Neural crest cell (in vitro differentiated cells): ENCODE measurements at regions not wholly inside any gene's neighbourhood (a gene's known extent, or its start where the extent isn't known, plus 50 kb on each side); places are given as distances from the start of the nearest gene placed in this dataset.

ENCODE experiments used
- DNase-seq: peaks from one replicate; pipeline ENCODE4 v3.0.0; 2021; ENCODE audit warnings: low read depth, mixed read lengths, low spot score
- H3K27ac Mint-ChIP-seq: one replicate; pipeline ENCODE4 v1.8.0; 2021; ENCODE audit warnings: mild to moderate bottlenecking, mixed read lengths; ENCODE audit not compliant: unreplicated experiment
- H3K27me3 Mint-ChIP-seq: 2 replicates; pipeline ENCODE4 v1.8.0; 2021; ENCODE audit warnings: low read depth, mild to moderate bottlenecking, mixed read lengths
- H3K36me3 Mint-ChIP-seq: 2 replicates; pipeline ENCODE4 v1.8.0; 2021; ENCODE audit warnings: low read depth, mild to moderate bottlenecking, mixed read lengths
- H3K4me1 Mint-ChIP-seq: 2 replicates; pipeline ENCODE4 v1.8.0; 2021; ENCODE audit warnings: mixed read lengths
- H3K4me3 Mint-ChIP-seq: one replicate; pipeline ENCODE4 v1.8.0; 2021; ENCODE audit warnings: mild to moderate bottlenecking, mixed read lengths
- H3K9me3 Mint-ChIP-seq: 2 replicates; pipeline ENCODE4 v1.8.0; 2021; ENCODE audit warnings: mixed read lengths
- TF ChIP-seq, protein P1 (sequence below): fragments of 200-600 bp; sonication (generic); conservative IDR thresholded peaks from 2 replicates; pipeline ENCODE4 v1.5.0; 2021; ENCODE audit warnings: antibody characterized with exemption, mild to moderate bottlenecking

DNA sequence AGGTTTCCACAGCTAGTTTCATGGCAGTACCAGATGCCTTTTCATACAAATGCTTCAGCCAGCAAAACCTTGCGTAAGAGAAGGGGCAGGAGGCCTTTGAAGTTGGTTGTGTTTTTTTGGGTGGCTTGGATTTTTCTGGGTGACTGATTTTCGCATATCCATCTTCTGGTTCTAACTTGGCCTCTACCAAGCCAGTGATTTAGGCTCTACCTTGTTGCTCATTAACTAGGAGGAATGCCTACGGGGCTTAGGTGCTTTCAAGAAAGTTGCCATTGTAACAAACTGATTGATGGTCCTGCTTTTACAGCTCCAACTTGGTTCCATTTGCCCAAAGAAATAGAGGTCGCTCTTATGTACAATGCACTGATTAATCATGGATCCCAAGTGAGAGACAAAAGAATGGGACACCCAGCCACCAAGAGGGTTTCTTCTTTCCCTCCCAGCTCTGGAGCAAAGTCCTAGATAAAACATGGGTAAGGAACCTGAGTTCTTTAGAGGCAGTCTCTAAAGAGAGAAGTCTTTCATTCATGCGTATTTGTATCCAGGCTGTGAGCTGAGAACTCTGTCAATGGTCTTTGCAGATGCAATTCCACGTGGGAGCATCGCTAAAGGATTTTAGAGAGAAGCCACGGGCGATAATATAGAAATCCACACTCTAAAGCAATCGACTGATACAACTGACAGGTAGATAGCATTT lies 92.1 kb upstream of the FGFR2 start:
- H3K27ac Mint-ChIP-seq, result no peak overlapping the region
- no peaks in the 10 kb centered on the region for H3K36me3 Mint-ChIP-seq
- TF ChIP-seq, protein P1, sequence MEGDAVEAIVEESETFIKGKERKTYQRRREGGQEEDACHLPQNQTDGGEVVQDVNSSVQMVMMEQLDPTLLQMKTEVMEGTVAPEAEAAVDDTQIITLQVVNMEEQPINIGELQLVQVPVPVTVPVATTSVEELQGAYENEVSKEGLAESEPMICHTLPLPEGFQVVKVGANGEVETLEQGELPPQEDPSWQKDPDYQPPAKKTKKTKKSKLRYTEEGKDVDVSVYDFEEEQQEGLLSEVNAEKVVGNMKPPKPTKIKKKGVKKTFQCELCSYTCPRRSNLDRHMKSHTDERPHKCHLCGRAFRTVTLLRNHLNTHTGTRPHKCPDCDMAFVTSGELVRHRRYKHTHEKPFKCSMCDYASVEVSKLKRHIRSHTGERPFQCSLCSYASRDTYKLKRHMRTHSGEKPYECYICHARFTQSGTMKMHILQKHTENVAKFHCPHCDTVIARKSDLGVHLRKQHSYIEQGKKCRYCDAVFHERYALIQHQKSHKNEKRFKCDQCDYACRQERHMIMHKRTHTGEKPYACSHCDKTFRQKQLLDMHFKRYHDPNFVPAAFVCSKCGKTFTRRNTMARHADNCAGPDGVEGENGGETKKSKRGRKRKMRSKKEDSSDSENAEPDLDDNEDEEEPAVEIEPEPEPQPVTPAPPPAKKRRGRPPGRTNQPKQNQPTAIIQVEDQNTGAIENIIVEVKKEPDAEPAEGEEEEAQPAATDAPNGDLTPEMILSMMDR, result no peak
- H3K4me1 Mint-ChIP-seq, result peaks cover 47% of the 10 kb centered on the region
- H3K4me3 Mint-ChIP-seq, result peak overlapping the region; percentile 25
- no peaks in the 10 kb centered on the region for H3K9me3 Mint-ChIP-seq
- no peak for DNase-seq
- peaks cover 2% of the 10 kb centered on the region for H3K27me3 Mint-ChIP-seq

- Mint-ChIP-seq H3K4me1 (peaks cover 56% of the 10 kb centered on the region), H3K36me3 (no peaks in the 10 kb centered on the region), H3K4me3 (no peak overlapping the region), H3K27me3 (peaks cover 2% of the 10 kb centered on the region), H3K27ac (no peak overlapping the region), H3K9me3 (no peaks in the 10 kb centered on the region)
- TF ChIP-seq, protein P1, result no peak
- DNase-seq, result no peak
Observed at GRCh38 chr10:121687095-121687813, 89.0 kb upstream of the FGFR2 start.

DNA sequence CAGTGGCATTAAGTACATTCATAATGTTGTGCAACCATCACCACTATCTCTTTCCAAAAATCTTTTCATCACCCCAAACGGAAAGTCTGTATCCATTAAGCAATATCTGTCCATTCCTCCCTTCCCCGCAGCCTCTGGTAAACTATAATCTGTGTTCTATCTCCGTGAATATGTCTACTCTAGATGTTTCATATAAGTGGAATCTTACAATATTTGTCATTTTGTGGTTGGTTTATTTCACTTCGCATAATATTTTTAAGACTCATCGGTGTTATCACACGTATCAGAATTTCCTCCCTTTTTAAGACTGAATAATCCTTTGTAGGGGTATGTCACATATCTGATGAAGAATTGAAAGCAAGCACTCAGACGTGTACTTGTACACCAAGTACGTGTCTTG lies 86.0 kb upstream of the FGFR2 start:
- TF ChIP-seq, protein P1, result no peak
- Mint-ChIP-seq H3K36me3 (peaks cover 1% of the 10 kb centered on the region), H3K27ac (no peak overlapping the region), H3K27me3 (peaks cover 2% of the 10 kb centered on the region), H3K4me1 (peaks cover 62% of the 10 kb centered on the region), H3K9me3 (no peaks in the 10 kb centered on the region), H3K4me3 (no peak overlapping the region)
- DNase-seq, result no peak

GRCh38 chr10:121683816-121684215 lies 85.6 kb upstream of the FGFR2 start:
- H3K4me3 Mint-ChIP-seq, result peak overlapping the region; percentile 38
- DNase-seq, result peak; percentile 61
- H3K27ac Mint-ChIP-seq, result peak overlapping the region; percentile 24
- peaks cover 61% of the 10 kb centered on the region for H3K4me1 Mint-ChIP-seq
- TF ChIP-seq, protein P1, result no peak
- H3K36me3 Mint-ChIP-seq, result peaks cover 4% of the 10 kb centered on the region
- peaks cover 2% of the 10 kb centered on the region for H3K27me3 Mint-ChIP-seq
- no peaks in the 10 kb centered on the region for H3K9me3 Mint-ChIP-seq

GRCh38 chr10:121683366-121683765 lies 85.1 kb upstream of the FGFR2 start:
- H3K4me1 Mint-ChIP-seq, result peaks cover 61% of the 10 kb centered on the region
- DNase-seq, result no peak
- no peaks in the 10 kb centered on the region for H3K9me3 Mint-ChIP-seq
- peaks cover 6% of the 10 kb centered on the region for H3K36me3 Mint-ChIP-seq
- H3K27ac Mint-ChIP-seq, result peak overlapping the region; percentile 24
- TF ChIP-seq, protein P1, result no peak
- H3K4me3 Mint-ChIP-seq, result peak overlapping the region; percentile 38
- peaks cover 2% of the 10 kb centered on the region for H3K27me3 Mint-ChIP-seq
